Thyroid gland (tissue), 4 donors: ENCODE measurements at regions not wholly inside any gene's neighbourhood (a gene's known extent, or its start where the extent isn't known, plus 50 kb on each side); places are given as distances from the start of the nearest gene placed in this dataset.

Experiments used
- DNase-seq, 2 donors: peaks; one replicate each; pipeline ENCODE4 v3.0.0-alpha.2; 2019
- H3K27ac ChIP-seq, 3 donors: fragments of 200-600 bp; sonication (generic); 1 replicate in 2 of 3; 2 replicates in 1 of 3; pipeline ENCODE4 v1.5.1; 2016 to 2019; ENCODE audit warnings: mild to moderate bottlenecking in 1 of 3, moderate library complexity in 1 of 3
- H3K27me3 ChIP-seq: fragments of 200-600 bp; sonication (generic); one replicate; pipeline ENCODE4 v1.5.1; 2019
- H3K36me3 ChIP-seq, 2 donors: fragments of 200-600 bp; sonication (generic); one replicate each; pipeline ENCODE4 v1.5.1; 2016 to 2019
- H3K4me1 ChIP-seq, 2 donors: fragments of 200-600 bp; sonication (generic); one replicate each; pipeline ENCODE4 v1.5.1; 2017 to 2019
- H3K4me3 ChIP-seq, 3 donors: fragments of 200-600 bp; sonication (generic); replicated peaks in 1 of 3; 1 replicate in 2 of 3; 2 replicates in 1 of 3; pipeline ENCODE4 v1.5.1; 2016; ENCODE audit warnings: mild to moderate bottlenecking in 1 of 3
- H3K9me3 ChIP-seq: fragments of 200-600 bp; sonication (generic); one replicate; pipeline ENCODE4 v1.5.1; 2017
- POLR2A ChIP-seq, 2 donors: fragments of 450-650 bp; IDR thresholded peaks; one replicate each; pipeline ENCODE4 v1.6.1; 2017; ENCODE audit warnings: antibody characterized with exemption in 2 of 2, mild to moderate bottlenecking in 2 of 2, moderate library complexity in 1 of 2
- WGBS, 2 donors: methylation state at CpG; one replicate each; pipeline ENCODE4 v1.1.5; 2017; 5-methylcytosine and 5-hydroxymethylcytosine counted together
- intact Hi-C: fragments of 100-400 bp; cut with DNase I; formaldehyde crosslinking; loops from one replicate; pipeline ENCODE4 v1.15.1; 2023
- TF ChIP-seq, protein P1 (sequence below), 6 experiments: fragments of 200-600 bp in 3 of 6; fragments of 450-650 bp in 3 of 6; sonication (generic) in 3 of 6; IDR thresholded peaks; one replicate each; pipeline ENCODE4 v1.5.1; 2016 to 2019; ENCODE audit warnings: antibody characterized with exemption in 6 of 6, mild to moderate bottlenecking in 2 of 6, inconsistent platforms in 1 of 6, moderate library complexity in 1 of 6

DNA sequence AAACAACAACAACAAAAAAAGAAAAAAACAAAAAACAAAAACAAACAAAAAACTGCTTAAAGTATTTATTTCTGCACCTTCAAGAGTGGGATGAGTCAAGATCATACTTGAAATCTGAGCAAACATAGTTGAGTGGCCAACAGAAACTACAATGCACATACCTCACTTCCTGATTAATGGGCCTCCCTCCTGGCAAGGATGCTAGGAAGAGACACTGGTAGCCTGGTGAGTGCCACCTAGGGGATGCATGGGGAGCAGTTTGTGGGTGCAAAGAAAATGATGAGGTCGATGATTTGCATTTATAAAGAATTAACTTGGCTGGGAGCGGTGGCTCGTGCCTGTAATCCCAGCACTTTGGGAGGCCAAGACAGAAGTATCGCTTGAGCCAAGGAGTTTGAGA, 808.1 kb downstream of the MAFB start:
- H3K27me3 ChIP-seq, result no peaks in the 10 kb centered on the region
- no peaks in the 10 kb centered on the region for H3K36me3 ChIP-seq
- no peaks in the 10 kb centered on the region for H3K9me3 ChIP-seq
- intact Hi-C loops, result loop anchor here (10.0 kb wide), 1 partner anchor 814 kb away; no protein-coding TSS in a partner anchor
- no peak for DNase-seq
- WGBS, 2 donors, result 93 to 96% methylated on average over 4 of the region's 4 CpGs
- no peak overlapping the region for H3K4me3 ChIP-seq
- no peak overlapping the region for H3K27ac ChIP-seq
- TF ChIP-seq POLR2A (IDR thresholded peaks at IDR 0.05), result no peak
- TF ChIP-seq, protein P1, sequence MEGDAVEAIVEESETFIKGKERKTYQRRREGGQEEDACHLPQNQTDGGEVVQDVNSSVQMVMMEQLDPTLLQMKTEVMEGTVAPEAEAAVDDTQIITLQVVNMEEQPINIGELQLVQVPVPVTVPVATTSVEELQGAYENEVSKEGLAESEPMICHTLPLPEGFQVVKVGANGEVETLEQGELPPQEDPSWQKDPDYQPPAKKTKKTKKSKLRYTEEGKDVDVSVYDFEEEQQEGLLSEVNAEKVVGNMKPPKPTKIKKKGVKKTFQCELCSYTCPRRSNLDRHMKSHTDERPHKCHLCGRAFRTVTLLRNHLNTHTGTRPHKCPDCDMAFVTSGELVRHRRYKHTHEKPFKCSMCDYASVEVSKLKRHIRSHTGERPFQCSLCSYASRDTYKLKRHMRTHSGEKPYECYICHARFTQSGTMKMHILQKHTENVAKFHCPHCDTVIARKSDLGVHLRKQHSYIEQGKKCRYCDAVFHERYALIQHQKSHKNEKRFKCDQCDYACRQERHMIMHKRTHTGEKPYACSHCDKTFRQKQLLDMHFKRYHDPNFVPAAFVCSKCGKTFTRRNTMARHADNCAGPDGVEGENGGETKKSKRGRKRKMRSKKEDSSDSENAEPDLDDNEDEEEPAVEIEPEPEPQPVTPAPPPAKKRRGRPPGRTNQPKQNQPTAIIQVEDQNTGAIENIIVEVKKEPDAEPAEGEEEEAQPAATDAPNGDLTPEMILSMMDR (IDR thresholded peaks at IDR 0.05), result no peak
- no peaks in the 10 kb centered on the region for H3K4me1 ChIP-seq

DNA sequence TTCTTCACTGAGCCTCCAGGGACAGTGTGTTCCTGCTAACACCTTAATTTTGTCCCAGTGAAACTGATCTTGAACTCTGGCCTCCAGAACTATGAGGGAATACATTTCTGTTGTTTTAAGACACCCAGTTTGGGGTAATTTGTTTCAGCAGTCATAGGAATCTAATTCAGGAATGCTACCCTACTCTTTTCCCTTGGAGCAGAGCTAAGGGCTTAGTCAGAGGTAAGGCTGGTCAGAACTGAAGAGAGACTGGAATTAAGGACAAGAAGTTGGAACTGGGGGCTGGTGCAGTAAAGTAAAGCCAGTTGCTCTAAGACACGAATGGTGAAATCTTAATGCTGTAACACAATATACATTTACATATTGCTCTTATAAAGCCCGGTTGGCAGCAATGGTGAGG, 809.7 kb downstream of the MAFB start:
- Histone ChIP-seq H3K9me3 (no peaks in the 10 kb centered on the region), H3K27ac (no peak overlapping the region), H3K36me3 (no peaks in the 10 kb centered on the region), H3K4me1 (no peaks in the 10 kb centered on the region), H3K27me3 (no peaks in the 10 kb centered on the region), H3K4me3 (no peak overlapping the region)
- DNase-seq, result no peak
- no peak for TF ChIP-seq POLR2A (IDR thresholded peaks at IDR 0.05)
- TF ChIP-seq, protein P1 (IDR thresholded peaks at IDR 0.05), result no peak
- intact Hi-C loops, result no loop called here
- WGBS, 2 donors, result 94 to 96% methylated on average over 2 of the region's 2 CpGs

DNA sequence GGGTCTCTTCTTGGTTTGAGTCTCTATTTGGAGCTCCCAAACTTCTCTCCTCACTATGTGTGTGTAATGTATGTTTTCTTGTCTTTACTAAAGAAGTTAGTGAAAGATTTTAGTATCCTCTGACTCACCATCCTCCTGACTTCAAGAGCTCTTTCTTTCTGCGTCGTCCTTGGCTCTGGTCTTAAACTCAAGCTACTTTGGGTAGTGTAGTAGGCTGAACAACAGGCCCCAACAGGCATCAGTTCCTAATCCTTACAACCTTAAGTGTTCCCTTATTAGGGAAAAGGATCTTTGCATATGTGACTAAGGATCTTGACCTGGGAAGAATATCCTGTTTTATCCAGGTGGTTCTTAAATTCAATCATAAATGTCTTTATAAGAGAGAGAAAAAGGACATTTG, 810.2 kb downstream of the MAFB start:
- H3K9me3 ChIP-seq, result no peaks in the 10 kb centered on the region
- H3K4me1 ChIP-seq, result no peaks in the 10 kb centered on the region
- no peaks in the 10 kb centered on the region for H3K36me3 ChIP-seq
- WGBS, 2 donors, result 78 to 79% methylated on average over 2 of the region's 2 CpGs
- no peak for DNase-seq
- no peak for TF ChIP-seq POLR2A (IDR thresholded peaks at IDR 0.05)
- TF ChIP-seq, protein P1 (IDR thresholded peaks at IDR 0.05), result no peak
- H3K27ac ChIP-seq, result no peak overlapping the region
- no peak overlapping the region for H3K4me3 ChIP-seq
- intact Hi-C loops, result no loop called here
- H3K27me3 ChIP-seq, result no peaks in the 10 kb centered on the region

DNA sequence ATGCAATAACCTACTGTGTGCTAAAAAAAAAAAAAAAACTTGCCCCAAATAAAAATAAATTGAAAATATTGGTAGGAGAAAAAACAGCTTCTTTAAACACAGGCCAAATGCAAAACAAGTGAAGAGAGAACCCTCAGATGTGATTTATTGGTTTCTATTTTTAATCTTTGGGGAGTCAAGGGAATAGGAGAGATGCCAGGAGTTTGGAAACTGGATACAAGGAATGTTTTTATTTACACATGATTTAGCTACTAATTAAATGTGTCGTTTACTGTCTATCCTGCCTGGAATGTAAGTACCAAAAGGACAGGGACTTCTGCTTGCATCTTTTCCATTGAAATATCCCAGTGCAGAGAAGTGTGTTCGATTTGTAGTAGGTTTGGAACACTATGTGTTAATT, 810.7 kb downstream of the MAFB start:
- Histone ChIP-seq H3K27me3 (no peaks in the 10 kb centered on the region), H3K4me3 (no peak overlapping the region), H3K36me3 (no peaks in the 10 kb centered on the region), H3K27ac (no peak overlapping the region), H3K9me3 (no peaks in the 10 kb centered on the region), H3K4me1 (no peaks in the 10 kb centered on the region)
- no peak for TF ChIP-seq POLR2A (IDR thresholded peaks at IDR 0.05)
- TF ChIP-seq, protein P1 (IDR thresholded peaks at IDR 0.05), result no peak
- intact Hi-C loops, result no loop called here
- no peak for DNase-seq
- 78% methylated on average over 2 of the region's 2 CpGs for WGBS, 2 donors

DNA sequence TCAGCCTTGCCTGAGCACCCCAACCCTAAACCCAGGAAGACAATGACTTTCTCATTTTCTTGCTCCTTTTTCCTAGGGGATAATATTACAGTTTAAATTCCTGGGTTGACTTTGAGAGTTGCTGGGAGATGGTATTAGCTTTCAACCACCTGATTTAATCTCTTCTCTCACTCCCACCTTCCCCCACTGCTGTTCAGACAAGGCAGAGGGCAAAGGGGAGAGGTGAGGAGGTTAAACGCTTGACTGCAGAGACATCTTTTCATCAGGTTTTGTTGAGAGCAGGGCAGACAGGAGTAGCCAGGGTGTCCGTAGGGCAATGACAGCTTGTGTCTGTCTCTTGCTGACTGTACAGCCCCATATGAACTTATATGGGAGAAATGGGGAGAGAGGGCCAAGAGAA, 811.2 kb downstream of the MAFB start:
- TF ChIP-seq, protein P1 (IDR thresholded peaks at IDR 0.05), result no peak
- no peak for TF ChIP-seq POLR2A (IDR thresholded peaks at IDR 0.05)
- Histone ChIP-seq H3K27ac (no peak overlapping the region), H3K4me3 (no peak overlapping the region), H3K36me3 (no peaks in the 10 kb centered on the region), H3K9me3 (no peaks in the 10 kb centered on the region), H3K4me1 (no peaks in the 10 kb centered on the region), H3K27me3 (no peaks in the 10 kb centered on the region)
- 88 to 94% methylated on average over 2 of the region's 2 CpGs for WGBS, 2 donors
- intact Hi-C loops, result no loop called here
- DNase-seq, result no peak
